Embryonic facial prominence (tissue), 1 donor: ENCODE measurements at regions not wholly inside any gene's neighbourhood (a gene's known extent, or its start where the extent isn't known, plus 50 kb on each side); places are given as distances from the start of the nearest gene placed in this dataset.
"Not testable (repeated sequence)": the region's sequence is repeated elsewhere in the genome, so short reads cannot be mapped to it uniquely, and the experiment has no call there.

Experiments used
- DNase-seq: peaks from one replicate; pipeline ENCODE4 v3.0.0-alpha.2; 2016; ENCODE audit errors: extremely low spot score

GRCh38 chr13:73520566-73521289 lies 461.9 kb downstream of the KLF5 start:
- DNase-seq = no peak

GRCh38 chr13:73520135-73520534 lies 461.3 kb downstream of the KLF5 start:
- not testable (repeated sequence) for DNase-seq

GRCh38 chr13:73519396-73520116 lies 460.8 kb downstream of the KLF5 start:
- DNase-seq = no peak

GRCh38 chr13:73517766-73518165 lies 459.0 kb downstream of the KLF5 start:
- DNase-seq = no peak

GRCh38 chr13:73516731-73517130 lies 457.9 kb downstream of the KLF5 start:
- DNase-seq = no peak

GRCh38 chr13:73514208-73514607 lies 455.4 kb downstream of the KLF5 start:
- no peak for DNase-seq

- DNase-seq = no peak
Measured at GRCh38 chr13:73513751-73514150, 454.9 kb downstream of the KLF5 start.

GRCh38 chr13:73508841-73509240 lies 450.0 kb downstream of the KLF5 start:
- no peak for DNase-seq

GRCh38 chr13:73505376-73505890 lies 446.6 kb downstream of the KLF5 start:
- no peak for DNase-seq

- no peak for DNase-seq
Measured at GRCh38 chr13:73499695-73500094, 440.9 kb downstream of the KLF5 start.

- no peak for DNase-seq
Measured at GRCh38 chr13:73497430-73497829, 438.6 kb downstream of the KLF5 start.

- no peak for DNase-seq
Measured at GRCh38 chr13:73496711-73497110, 437.9 kb downstream of the KLF5 start.

GRCh38 chr13:73492811-73493210 lies 434.0 kb downstream of the KLF5 start:
- DNase-seq = no peak

- no peak for DNase-seq
Measured at GRCh38 chr13:73482556-73482955, 423.8 kb downstream of the KLF5 start.

- no peak for DNase-seq
Measured at GRCh38 chr13:73481886-73482445, 423.2 kb downstream of the KLF5 start.

- no peak for DNase-seq
Measured at GRCh38 chr13:73480779-73481559, 422.2 kb downstream of the KLF5 start.

- DNase-seq = no peak
Measured at GRCh38 chr13:73479856-73480255, 421.1 kb downstream of the KLF5 start.

- DNase-seq = no peak
Measured at GRCh38 chr13:73479351-73479750, 420.5 kb downstream of the KLF5 start.

- no peak for DNase-seq
Measured at GRCh38 chr13:73477441-73477840, 418.6 kb downstream of the KLF5 start.

- DNase-seq = no peak
Measured at GRCh38 chr13:73473016-73473415, 414.2 kb downstream of the KLF5 start.

GRCh38 chr13:73467125-73467524 lies 408.3 kb downstream of the KLF5 start:
- DNase-seq = no peak

- no peak for DNase-seq
Measured at GRCh38 chr13:73466561-73466960, 407.8 kb downstream of the KLF5 start.
